GM12874 (cell line): ENCODE measurements at regions not wholly inside any gene's neighbourhood (a gene's known extent, or its start where the extent isn't known, plus 50 kb on each side); places are given as distances from the start of the nearest gene placed in this dataset.

Experiments
- CTCF ChIP-seq: IDR thresholded peaks from 2 replicates; pipeline ENCODE4 v1.5.1; 2011; ENCODE audit warnings: low read depth, mild to moderate bottlenecking, control low read depth, low read length, moderate library complexity; ENCODE audit not compliant: insufficient read depth

- TF ChIP-seq CTCF, result no peak
These were observed 127.1 kb downstream of the GALR1 start for GRCh38 chr18:77376733-77377094.

- TF ChIP-seq CTCF, result no peak
These were observed 128.2 kb downstream of the GALR1 start for GRCh38 chr18:77377813-77378212.

GRCh38 chr18:77379976-77380509, 130.4 kb downstream of the GALR1 start:
- no peak for TF ChIP-seq CTCF

- TF ChIP-seq CTCF, result no peak
These were observed 131.0 kb downstream of the GALR1 start for GRCh38 chr18:77380695-77381094.

- no peak for TF ChIP-seq CTCF
These were observed 142.7 kb downstream of the GALR1 start for GRCh38 chr18:77392321-77392720.

- TF ChIP-seq CTCF, result no peak
These were observed 143.9 kb downstream of the GALR1 start for GRCh38 chr18:77393519-77393918.

- no peak for TF ChIP-seq CTCF
These were observed 146.3 kb downstream of the GALR1 start for GRCh38 chr18:77395953-77396352.

- TF ChIP-seq CTCF, result no peak
These were observed 147.4 kb downstream of the GALR1 start for GRCh38 chr18:77397056-77397455.
